Muscle layer of colon (tissue), 2 donors: ENCODE measurements at regions not wholly inside any gene's neighbourhood (a gene's known extent, or its start where the extent isn't known, plus 50 kb on each side); places are given as distances from the start of the nearest gene placed in this dataset.

Experiments used
- H3K27ac ChIP-seq: one replicate; pipeline ENCODE4 v1.7.0; 2013; ENCODE audit warnings: low read depth, mild to moderate bottlenecking, low read length, moderate library complexity
- H3K27me3 ChIP-seq, 2 donors: one replicate each; pipeline ENCODE4 v1.7.0; 2013; ENCODE audit warnings: low read length in 2 of 2, mild to moderate bottlenecking in 2 of 2; ENCODE audit not compliant: insufficient read depth in 2 of 2, control insufficient read depth in 1 of 2
- H3K36me3 ChIP-seq: one replicate; pipeline ENCODE4 v1.7.0; 2013; ENCODE audit warnings: mild to moderate bottlenecking, low read length; ENCODE audit not compliant: insufficient read depth
- H3K4me1 ChIP-seq: one replicate; pipeline ENCODE4 v1.7.0; 2013; ENCODE audit warnings: mild to moderate bottlenecking, low read length; ENCODE audit not compliant: insufficient read depth
- H3K4me3 ChIP-seq, 2 donors: one replicate each; pipeline ENCODE4 v1.7.0; 2013; ENCODE audit warnings: low read length in 2 of 2, low read depth in 1 of 2, mild to moderate bottlenecking in 1 of 2, moderate library complexity in 1 of 2
- H3K9ac ChIP-seq: one replicate; pipeline ENCODE4 v1.7.0; 2013; ENCODE audit warnings: low read length
- H3K9me3 ChIP-seq: one replicate; pipeline ENCODE4 v1.7.0; 2013; ENCODE audit warnings: mild to moderate bottlenecking, low read length
- donor health status: abdominal sarcoma.
- donor health status: Adenocarcinoma of cecum.

GRCh38 chr3:104796556-104796955 is 570.2 kb upstream of the ALCAM start:
- no peak overlapping the region for H3K4me3 ChIP-seq
- H3K27me3 ChIP-seq = no peaks in the 10 kb centered on the region
- no peak overlapping the region for H3K9ac ChIP-seq
- H3K27ac ChIP-seq = no peak overlapping the region
- H3K36me3 ChIP-seq = no peaks in the 10 kb centered on the region
- no peaks in the 10 kb centered on the region for H3K9me3 ChIP-seq
- H3K4me1 ChIP-seq = no peaks in the 10 kb centered on the region

GRCh38 chr3:104805042-104805441 is 561.7 kb upstream of the ALCAM start:
- Histone ChIP-seq H3K36me3 (no peaks in the 10 kb centered on the region), H3K4me1 (no peaks in the 10 kb centered on the region), H3K9me3 (no peaks in the 10 kb centered on the region), H3K27me3 (no peaks in the 10 kb centered on the region), H3K9ac (no peak overlapping the region), H3K4me3 (no peak overlapping the region), H3K27ac (no peak overlapping the region)

GRCh38 chr3:104805508-104805907 is 561.2 kb upstream of the ALCAM start:
- no peaks in the 10 kb centered on the region for H3K9me3 ChIP-seq
- H3K9ac ChIP-seq = no peak overlapping the region
- no peaks in the 10 kb centered on the region for H3K27me3 ChIP-seq
- no peak overlapping the region for H3K27ac ChIP-seq
- H3K4me3 ChIP-seq = no peak overlapping the region
- no peaks in the 10 kb centered on the region for H3K36me3 ChIP-seq
- no peaks in the 10 kb centered on the region for H3K4me1 ChIP-seq

GRCh38 chr3:104810896-104811295 is 555.8 kb upstream of the ALCAM start:
- Histone ChIP-seq H3K4me1 (no peaks in the 10 kb centered on the region), H3K36me3 (no peaks in the 10 kb centered on the region), H3K9ac (no peak overlapping the region)

GRCh38 chr3:104816008-104816407 is 550.7 kb upstream of the ALCAM start:
- Histone ChIP-seq H3K27me3 (no peaks in the 10 kb centered on the region), H3K9me3 (peaks cover 2% of the 10 kb centered on the region), H3K4me1 (no peaks in the 10 kb centered on the region), H3K9ac (no peak overlapping the region), H3K27ac (no peak overlapping the region), H3K36me3 (no peaks in the 10 kb centered on the region), H3K4me3 (no peak overlapping the region)

More at GRCh38 chr3:104810896-104811295, 555.8 kb upstream of the ALCAM start:
- Histone ChIP-seq H3K27ac (no peak overlapping the region), H3K9me3 (no peaks in the 10 kb centered on the region), H3K4me3 (no peak overlapping the region), H3K27me3 (no peaks in the 10 kb centered on the region)

- Histone ChIP-seq H3K9me3 (peaks cover 7% of the 10 kb centered on the region), H3K27ac (no peak overlapping the region), H3K4me3 (no peak overlapping the region), H3K4me1 (no peaks in the 10 kb centered on the region), H3K36me3 (no peaks in the 10 kb centered on the region), H3K27me3 (no peaks in the 10 kb centered on the region), H3K9ac (no peak overlapping the region)
These were observed 550.0 kb upstream of the ALCAM start for GRCh38 chr3:104816716-104817115.

GRCh38 chr3:104819333-104819732 is 547.4 kb upstream of the ALCAM start:
- no peaks in the 10 kb centered on the region for H3K27me3 ChIP-seq
- no peak overlapping the region for H3K27ac ChIP-seq
- no peaks in the 10 kb centered on the region for H3K36me3 ChIP-seq
- no peak overlapping the region for H3K9ac ChIP-seq
- H3K9me3 ChIP-seq = peaks cover 7% of the 10 kb centered on the region
- H3K4me3 ChIP-seq = no peak overlapping the region
- no peaks in the 10 kb centered on the region for H3K4me1 ChIP-seq

- no peaks in the 10 kb centered on the region for H3K36me3 ChIP-seq
These were observed 545.8 kb upstream of the ALCAM start for GRCh38 chr3:104820959-104821358.

GRCh38 chr3:104825116-104825515 is 541.6 kb upstream of the ALCAM start:
- H3K9me3 ChIP-seq = peaks cover 7% of the 10 kb centered on the region
- no peaks in the 10 kb centered on the region for H3K4me1 ChIP-seq
- no peaks in the 10 kb centered on the region for H3K36me3 ChIP-seq
- H3K9ac ChIP-seq = no peak overlapping the region
- no peaks in the 10 kb centered on the region for H3K27me3 ChIP-seq
- H3K4me3 ChIP-seq = no peak overlapping the region
- no peak overlapping the region for H3K27ac ChIP-seq

More at GRCh38 chr3:104820959-104821358, 545.8 kb upstream of the ALCAM start:
- peaks cover 7% of the 10 kb centered on the region for H3K9me3 ChIP-seq
- no peak overlapping the region for H3K4me3 ChIP-seq
- H3K27me3 ChIP-seq = no peaks in the 10 kb centered on the region
- H3K4me1 ChIP-seq = no peaks in the 10 kb centered on the region
- H3K27ac ChIP-seq = no peak overlapping the region
- no peak overlapping the region for H3K9ac ChIP-seq

GRCh38 chr3:104831071-104831470 is 535.6 kb upstream of the ALCAM start:
- H3K36me3 ChIP-seq = no peaks in the 10 kb centered on the region
- H3K9me3 ChIP-seq = no peaks in the 10 kb centered on the region
- no peaks in the 10 kb centered on the region for H3K4me1 ChIP-seq
- no peak overlapping the region for H3K4me3 ChIP-seq
- no peak overlapping the region for H3K9ac ChIP-seq
- no peak overlapping the region for H3K27ac ChIP-seq
- no peaks in the 10 kb centered on the region for H3K27me3 ChIP-seq

GRCh38 chr3:104832530-104832929 is 534.2 kb upstream of the ALCAM start:
- H3K27me3 ChIP-seq = no peaks in the 10 kb centered on the region
- no peaks in the 10 kb centered on the region for H3K4me1 ChIP-seq
- H3K27ac ChIP-seq = no peak overlapping the region
- no peaks in the 10 kb centered on the region for H3K9me3 ChIP-seq
- no peak overlapping the region for H3K9ac ChIP-seq
- H3K4me3 ChIP-seq = no peak overlapping the region
- H3K36me3 ChIP-seq = no peaks in the 10 kb centered on the region

- H3K4me3 ChIP-seq = no peak overlapping the region
- H3K4me1 ChIP-seq = no peaks in the 10 kb centered on the region
- H3K9ac ChIP-seq = no peak overlapping the region
- H3K9me3 ChIP-seq = no peaks in the 10 kb centered on the region
- no peak overlapping the region for H3K27ac ChIP-seq
- H3K27me3 ChIP-seq = no peaks in the 10 kb centered on the region
- H3K36me3 ChIP-seq = no peaks in the 10 kb centered on the region
These were observed 531.3 kb upstream of the ALCAM start for GRCh38 chr3:104835376-104835775.
